HG02870 (cell line): ENCODE measurements at regions not wholly inside any gene's neighbourhood (a gene's known extent, or its start where the extent isn't known, plus 50 kb on each side); places are given as distances from the start of the nearest gene placed in this dataset.

ENCODE experiments used
- ATAC-seq: cut with Tn5 transposase; IDR thresholded peaks from one replicate; pipeline ENCODE4 v1.9.1; 2021; ENCODE audit warnings: mild to moderate bottlenecking, moderate library complexity; ENCODE audit not compliant: unreplicated experiment

GRCh38 chr4:43903456-43903855 is 545.2 kb downstream of the KCTD8 start:
- no peak for ATAC-seq

- no peak for ATAC-seq
These were observed 530.2 kb downstream of the KCTD8 start for GRCh38 chr4:43918377-43918776.

GRCh38 chr4:43932448-43932847 is 516.2 kb downstream of the KCTD8 start:
- no peak for ATAC-seq

- no peak for ATAC-seq
These were observed 504.6 kb downstream of the KCTD8 start for GRCh38 chr4:43943998-43944397.

- ATAC-seq, result no peak
These were observed 488.6 kb downstream of the KCTD8 start for GRCh38 chr4:43959976-43960375.

GRCh38 chr4:43968011-43968410 is 480.6 kb downstream of the KCTD8 start:
- no peak for ATAC-seq

- ATAC-seq, result no peak
These were observed 465.0 kb downstream of the KCTD8 start for GRCh38 chr4:43983610-43984009.

GRCh38 chr4:43987331-43987944 is 461.2 kb downstream of the KCTD8 start:
- no peak for ATAC-seq

GRCh38 chr4:43990551-43990950 is 458.1 kb downstream of the KCTD8 start:
- ATAC-seq, result no peak

GRCh38 chr4:43990963-43991362 is 457.6 kb downstream of the KCTD8 start:
- no peak for ATAC-seq

- ATAC-seq, result no peak
These were observed 456.1 kb downstream of the KCTD8 start for GRCh38 chr4:43992552-43992951.

GRCh38 chr4:43993196-43993902 is 455.3 kb downstream of the KCTD8 start:
- ATAC-seq, result no peak

GRCh38 chr4:43999669-44000068 is 448.9 kb downstream of the KCTD8 start:
- no peak for ATAC-seq

- ATAC-seq, result no peak
These were observed 446.2 kb downstream of the KCTD8 start for GRCh38 chr4:44002368-44002767.

- ATAC-seq, result no peak
These were observed 431.8 kb downstream of the KCTD8 start for GRCh38 chr4:44016570-44017421.

- ATAC-seq, result no peak
These were observed 431.2 kb downstream of the KCTD8 start for GRCh38 chr4:44017422-44017739.

GRCh38 chr4:44019721-44020120 is 428.9 kb downstream of the KCTD8 start:
- no peak for ATAC-seq

- no peak for ATAC-seq
These were observed 423.1 kb downstream of the KCTD8 start for GRCh38 chr4:44025376-44026020.

GRCh38 chr4:44038811-44039210 is 409.8 kb downstream of the KCTD8 start:
- no peak for ATAC-seq

- ATAC-seq, result no peak
These were observed 402.1 kb downstream of the KCTD8 start for GRCh38 chr4:44046491-44046890.

GRCh38 chr4:44056721-44057151 is 391.9 kb downstream of the KCTD8 start:
- no peak for ATAC-seq
